Liver (tissue), 8 donors: ENCODE measurements at regions not wholly inside any gene's neighbourhood (a gene's known extent, or its start where the extent isn't known, plus 50 kb on each side); places are given as distances from the start of the nearest gene placed in this dataset.

Experiments
- DNase-seq: peaks from one replicate; pipeline ENCODE4 v3.0.0-alpha.2; 2017; ENCODE audit warnings: low spot score
- H3K27ac ChIP-seq, 2 donors: one replicate each; pipeline ENCODE4 v1.7.0; 2013; ENCODE audit warnings: inconsistent platforms in 2 of 2, low read length in 2 of 2, control low read depth in 1 of 2, low read depth in 1 of 2, mild to moderate bottlenecking in 1 of 2
- H3K27me3 ChIP-seq, 4 donors: one replicate each; pipeline versions ENCODE4 v1.6.1 to v1.7.0; 2013; ENCODE audit warnings: low read length in 3 of 4, inconsistent platforms in 1 of 4, mild to moderate bottlenecking in 1 of 4, moderate library complexity in 1 of 4; ENCODE audit not compliant: control insufficient read depth in 4 of 4, insufficient read depth in 4 of 4
- H3K36me3 ChIP-seq, 4 donors: one replicate each; pipeline versions ENCODE4 v1.6.1 to v1.7.0; 2013; ENCODE audit warnings: low read length in 3 of 4, mild to moderate bottlenecking in 3 of 4, low read depth in 1 of 4, moderate library complexity in 1 of 4; ENCODE audit not compliant: control insufficient read depth in 4 of 4, insufficient read depth in 3 of 4
- H3K4me1 ChIP-seq, 4 donors: one replicate each; pipeline versions ENCODE4 v1.6.1 to v1.7.0; 2013; ENCODE audit warnings: low read length in 3 of 4, mild to moderate bottlenecking in 3 of 4, moderate library complexity in 1 of 4; ENCODE audit not compliant: control insufficient read depth in 4 of 4, insufficient read depth in 4 of 4
- H3K4me3 ChIP-seq, 3 donors: one replicate each; pipeline versions ENCODE4 v1.6.1 to v1.7.0; 2013; ENCODE audit warnings: low read length in 3 of 3, control low read depth in 1 of 3, low read depth in 1 of 3, mild to moderate bottlenecking in 1 of 3
- H3K9ac ChIP-seq, 2 donors: one replicate each; pipeline ENCODE4 v1.7.0; 2013; ENCODE audit warnings: low read length in 2 of 2, mild to moderate bottlenecking in 2 of 2, moderate library complexity in 2 of 2, control low read depth in 1 of 2, low read depth in 1 of 2
- H3K9me3 ChIP-seq, 4 donors: one replicate each; pipeline versions ENCODE4 v1.6.1 to v1.7.0; 2013; ENCODE audit warnings: low read length in 3 of 4; ENCODE audit not compliant: control insufficient read depth in 4 of 4
- EGR1 ChIP-seq, 2 donors: IDR thresholded peaks; 2 replicates each; pipeline ENCODE4 v1.6.1; 2016 to 2018; ENCODE audit warnings: antibody characterized with exemption in 2 of 2, low read depth in 2 of 2
- FOXA1 ChIP-seq: IDR thresholded peaks from 2 replicates; pipeline ENCODE4 v1.6.1; 2016; ENCODE audit warnings: antibody characterized with exemption
- FOXA2 ChIP-seq: IDR thresholded peaks from 2 replicates; pipeline ENCODE4 v1.6.1; 2016; ENCODE audit warnings: antibody characterized with exemption
- HNF4A ChIP-seq, 2 donors: conservative IDR thresholded peaks; 2 replicates each; pipeline ENCODE4 v1.6.1; 2016; ENCODE audit warnings: antibody characterized with exemption in 2 of 2, mild to moderate bottlenecking in 2 of 2
- HNF4G ChIP-seq: IDR thresholded peaks from 2 replicates; pipeline ENCODE4 v1.6.1; 2016; ENCODE audit warnings: antibody characterized with exemption
- RAD21 ChIP-seq, 2 donors: IDR thresholded peaks; 2 replicates each; pipeline ENCODE4 v1.6.1; 2016; ENCODE audit warnings: antibody characterized with exemption in 2 of 2, mild to moderate bottlenecking in 2 of 2
- REST ChIP-seq: IDR thresholded peaks from 2 replicates; pipeline ENCODE4 v1.6.1; 2016; ENCODE audit warnings: antibody characterized with exemption, mild to moderate bottlenecking
- SP1 ChIP-seq: IDR thresholded peaks from 2 replicates; pipeline ENCODE4 v1.6.1; 2018; ENCODE audit warnings: antibody characterized with exemption, mild to moderate bottlenecking
- YY1 ChIP-seq: IDR thresholded peaks from 2 replicates; pipeline ENCODE4 v1.6.1; 2016; ENCODE audit warnings: antibody characterized with exemption, mild to moderate bottlenecking
- WGBS: extraction: QIAGEN DNeasy Blood & Tissue Kit; methylation state at CpG from one replicate; pipeline ENCODE4 v1.1.7; 2013; 5-methylcytosine and 5-hydroxymethylcytosine counted together
- TF ChIP-seq, protein P1 (sequence below): fragments of 150-350 bp; IDR thresholded peaks from 2 replicates; pipeline ENCODE4 v1.5.1; 2017; ENCODE audit warnings: improper control_type of control experiment, low read depth, low read length; ENCODE audit not compliant: missing input control
- TF ChIP-seq, protein P2 (sequence below): IDR thresholded peaks from 2 replicates; pipeline ENCODE4 v1.6.1; 2016; ENCODE audit warnings: antibody characterized with exemption
- TF ChIP-seq, protein P3 (sequence below): IDR thresholded peaks from 2 replicates; pipeline ENCODE4 v1.6.1; 2016; ENCODE audit warnings: antibody characterized with exemption
- donor health status: healthy.
- donor health status: healthy.
- donor health status: healthy.
- donor health status: healthy.
- donor health status: healthy.

GRCh38 chr20:55569084-55569483 lies 436.2 kb downstream of the CBLN4 start:
- Histone ChIP-seq H3K4me3 (no peak overlapping the region), H3K4me1 (no peaks in the 10 kb centered on the region), H3K36me3 (no peaks in the 10 kb centered on the region), H3K9ac (no peak overlapping the region), H3K27me3 (no peaks in the 10 kb centered on the region), H3K9me3 (no peaks in the 10 kb centered on the region), H3K27ac (no peak overlapping the region)
- DNase-seq, result no peak
- 88% methylated on average over 3 of the region's 3 CpGs for WGBS
- no peak for TF ChIP-seq HNF4A (conservative IDR thresholded peaks at IDR 0.05)
- TF ChIP-seq RAD21 (IDR thresholded peaks at IDR 0.05), result no peak
- TF ChIP-seq REST, result no peak
- TF ChIP-seq EGR1 (IDR thresholded peaks at IDR 0.05; ENCODE audit: low read depth in 2 of 2), result no peak
- no peak for TF ChIP-seq FOXA2
- TF ChIP-seq, protein P1, sequence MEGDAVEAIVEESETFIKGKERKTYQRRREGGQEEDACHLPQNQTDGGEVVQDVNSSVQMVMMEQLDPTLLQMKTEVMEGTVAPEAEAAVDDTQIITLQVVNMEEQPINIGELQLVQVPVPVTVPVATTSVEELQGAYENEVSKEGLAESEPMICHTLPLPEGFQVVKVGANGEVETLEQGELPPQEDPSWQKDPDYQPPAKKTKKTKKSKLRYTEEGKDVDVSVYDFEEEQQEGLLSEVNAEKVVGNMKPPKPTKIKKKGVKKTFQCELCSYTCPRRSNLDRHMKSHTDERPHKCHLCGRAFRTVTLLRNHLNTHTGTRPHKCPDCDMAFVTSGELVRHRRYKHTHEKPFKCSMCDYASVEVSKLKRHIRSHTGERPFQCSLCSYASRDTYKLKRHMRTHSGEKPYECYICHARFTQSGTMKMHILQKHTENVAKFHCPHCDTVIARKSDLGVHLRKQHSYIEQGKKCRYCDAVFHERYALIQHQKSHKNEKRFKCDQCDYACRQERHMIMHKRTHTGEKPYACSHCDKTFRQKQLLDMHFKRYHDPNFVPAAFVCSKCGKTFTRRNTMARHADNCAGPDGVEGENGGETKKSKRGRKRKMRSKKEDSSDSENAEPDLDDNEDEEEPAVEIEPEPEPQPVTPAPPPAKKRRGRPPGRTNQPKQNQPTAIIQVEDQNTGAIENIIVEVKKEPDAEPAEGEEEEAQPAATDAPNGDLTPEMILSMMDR, result no peak

DNA sequence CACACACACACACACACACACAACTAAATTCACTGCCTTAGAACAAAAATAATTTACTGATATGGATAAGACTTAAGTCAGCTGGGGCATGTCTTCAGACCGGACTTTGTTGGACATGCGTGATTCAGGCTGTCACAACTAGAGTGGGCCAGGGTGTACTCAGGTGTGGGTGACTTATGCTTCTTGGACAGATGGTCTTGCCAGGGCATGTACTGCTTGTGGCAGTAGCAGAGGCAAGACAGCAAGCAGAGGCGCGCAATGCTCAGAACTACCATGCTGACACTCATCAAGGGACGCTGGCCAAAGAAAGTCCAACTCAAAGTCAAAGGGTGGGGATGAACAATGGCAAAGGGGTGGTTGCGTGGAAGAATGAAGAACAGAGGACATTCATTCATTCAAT lies 437.5 kb downstream of the CBLN4 start:
- no peak for DNase-seq
- no peak overlapping the region for H3K4me3 ChIP-seq
- no peak overlapping the region for H3K27ac ChIP-seq
- WGBS, result 97% methylated on average over 6 of the region's 6 CpGs
- no peaks in the 10 kb centered on the region for H3K9me3 ChIP-seq
- no peak overlapping the region for H3K9ac ChIP-seq
- no peak for TF ChIP-seq HNF4G
- TF ChIP-seq SP1, result no peak
- TF ChIP-seq, protein P2, sequence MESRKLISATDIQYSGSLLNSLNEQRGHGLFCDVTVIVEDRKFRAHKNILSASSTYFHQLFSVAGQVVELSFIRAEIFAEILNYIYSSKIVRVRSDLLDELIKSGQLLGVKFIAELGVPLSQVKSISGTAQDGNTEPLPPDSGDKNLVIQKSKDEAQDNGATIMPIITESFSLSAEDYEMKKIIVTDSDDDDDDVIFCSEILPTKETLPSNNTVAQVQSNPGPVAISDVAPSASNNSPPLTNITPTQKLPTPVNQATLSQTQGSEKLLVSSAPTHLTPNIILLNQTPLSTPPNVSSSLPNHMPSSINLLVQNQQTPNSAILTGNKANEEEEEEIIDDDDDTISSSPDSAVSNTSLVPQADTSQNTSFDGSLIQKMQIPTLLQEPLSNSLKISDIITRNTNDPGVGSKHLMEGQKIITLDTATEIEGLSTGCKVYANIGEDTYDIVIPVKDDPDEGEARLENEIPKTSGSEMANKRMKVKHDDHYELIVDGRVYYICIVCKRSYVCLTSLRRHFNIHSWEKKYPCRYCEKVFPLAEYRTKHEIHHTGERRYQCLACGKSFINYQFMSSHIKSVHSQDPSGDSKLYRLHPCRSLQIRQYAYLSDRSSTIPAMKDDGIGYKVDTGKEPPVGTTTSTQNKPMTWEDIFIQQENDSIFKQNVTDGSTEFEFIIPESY, result no peak
- TF ChIP-seq REST, result no peak
- no peak for TF ChIP-seq YY1
- TF ChIP-seq FOXA2, result no peak
- TF ChIP-seq FOXA1, result no peak
- TF ChIP-seq, protein P3, sequence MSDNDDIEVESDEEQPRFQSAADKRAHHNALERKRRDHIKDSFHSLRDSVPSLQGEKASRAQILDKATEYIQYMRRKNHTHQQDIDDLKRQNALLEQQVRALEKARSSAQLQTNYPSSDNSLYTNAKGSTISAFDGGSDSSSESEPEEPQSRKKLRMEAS, result no peak
- TF ChIP-seq RAD21 (IDR thresholded peaks at IDR 0.05), result no peak
- no peaks in the 10 kb centered on the region for H3K36me3 ChIP-seq
- no peaks in the 10 kb centered on the region for H3K4me1 ChIP-seq
- H3K27me3 ChIP-seq, result no peaks in the 10 kb centered on the region
